ENCODE measurements at regions not wholly inside any gene's neighbourhood (a gene's known extent, or its start where the extent isn't known, plus 50 kb on each side); places are given as distances from the start of the nearest gene placed in this dataset.

GRCh38 chr14:62602712-62603111 is 442.5 kb downstream of the KCNH5 start:
- DNase-seq, result no peak

- no peak for DNase-seq
Measured at GRCh38 chr14:62604524-62604923, 440.7 kb downstream of the KCNH5 start.

GRCh38 chr14:62614122-62614521 is 431.1 kb downstream of the KCNH5 start:
- DNase-seq, result no peak

GRCh38 chr14:62616668-62617067 is 428.6 kb downstream of the KCNH5 start:
- DNase-seq, result no peak

- no peak for DNase-seq
Measured at GRCh38 chr14:62626416-62626815, 418.8 kb downstream of the KCNH5 start.

GRCh38 chr14:62629176-62629725 is 416.0 kb downstream of the KCNH5 start:
- DNase-seq, result no peak

GRCh38 chr14:62631176-62631575 is 414.1 kb downstream of the KCNH5 start:
- DNase-seq, result no peak

GRCh38 chr14:62632771-62633170 is 412.5 kb downstream of the KCNH5 start:
- DNase-seq, result no peak

- no peak for DNase-seq
Measured at GRCh38 chr14:62645649-62646048, 399.6 kb downstream of the KCNH5 start.
